ENCODE measurements at regions not wholly inside any gene's neighbourhood (a gene's known extent, or its start where the extent isn't known, plus 50 kb on each side); places are given as distances from the start of the nearest gene placed in this dataset.
"Not testable (repeated sequence)": the region's sequence is repeated elsewhere in the genome, so short reads cannot be mapped to it uniquely, and the experiment has no call there.

DNA sequence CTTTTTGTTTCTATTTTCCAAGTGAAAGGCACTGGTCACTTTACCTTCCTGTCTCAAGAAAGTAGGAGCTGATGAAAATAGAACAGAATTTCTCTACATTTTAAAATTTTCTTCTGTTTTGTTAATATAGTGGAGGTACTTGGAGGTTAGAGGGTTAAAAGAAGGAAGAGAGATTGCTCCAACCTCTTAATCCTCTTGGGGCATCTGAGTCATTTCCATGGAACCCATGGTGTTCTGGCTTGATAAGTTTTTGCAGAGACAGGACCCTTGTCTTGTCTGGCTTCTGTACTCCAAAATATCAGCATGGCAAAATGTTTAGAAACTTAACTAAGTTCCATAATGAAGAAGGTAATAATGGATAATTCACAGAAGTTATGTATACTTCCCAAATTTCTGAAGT lies 727.2 kb downstream of the C4orf33 start:
- Histone ChIP-seq H3K4me2 (ENCODE audit: low read length) (no peak overlapping the region), H3K4me1 (ENCODE audit: control insufficient read depth, insufficient read depth, low read length) (no peaks in the 10 kb centered on the region), H3K27me3 (ENCODE audit: control insufficient read depth, insufficient read depth, low read length) (no peaks in the 10 kb centered on the region), H3K9me3 (replicated peaks; ENCODE audit: low read length) (peaks cover 2% of the 10 kb centered on the region), H3K4me3 (ENCODE audit: low read length) (no peak overlapping the region), H3K36me3 (ENCODE audit: insufficient read depth, low read length) (no peaks in the 10 kb centered on the region), H3K9ac (ENCODE audit: low read depth, low read length) (no peak overlapping the region)

- Histone ChIP-seq H3K4me3 (ENCODE audit: low read length) (no peak overlapping the region), H3K4me2 (ENCODE audit: low read length) (no peak overlapping the region), H3K27me3 (ENCODE audit: control insufficient read depth, insufficient read depth, low read length) (no peaks in the 10 kb centered on the region), H3K9me3 (replicated peaks; ENCODE audit: low read length) (no peaks in the 10 kb centered on the region), H3K36me3 (ENCODE audit: insufficient read depth, low read length) (no peaks in the 10 kb centered on the region), H3K9ac (ENCODE audit: low read depth, low read length) (no peak overlapping the region), H3K4me1 (ENCODE audit: control insufficient read depth, insufficient read depth, low read length) (no peaks in the 10 kb centered on the region)
Observed at GRCh38 chr4:129829373-129829772, 733.4 kb downstream of the C4orf33 start.

GRCh38 chr4:129839687-129840086 lies 743.7 kb downstream of the C4orf33 start:
- Histone ChIP-seq H3K9ac (ENCODE audit: low read depth, low read length) (no peak overlapping the region), H3K36me3 (ENCODE audit: insufficient read depth, low read length) (no peaks in the 10 kb centered on the region), H3K4me1 (ENCODE audit: control insufficient read depth, insufficient read depth, low read length) (no peaks in the 10 kb centered on the region), H3K4me2 (ENCODE audit: low read length) (no peak overlapping the region), H3K27me3 (ENCODE audit: control insufficient read depth, insufficient read depth, low read length) (no peaks in the 10 kb centered on the region), H3K4me3 (ENCODE audit: low read length) (no peak overlapping the region), H3K9me3 (replicated peaks; ENCODE audit: low read length) (peaks cover 5% of the 10 kb centered on the region)

- no peak overlapping the region for H3K4me3 ChIP-seq (ENCODE audit: low read length)
- peaks cover 5% of the 10 kb centered on the region for H3K9me3 ChIP-seq (replicated peaks; ENCODE audit: low read length)
- no peak overlapping the region for H3K4me2 ChIP-seq (ENCODE audit: low read length)
- H3K36me3 ChIP-seq (ENCODE audit: insufficient read depth, low read length): no peaks in the 10 kb centered on the region
- no peaks in the 10 kb centered on the region for H3K4me1 ChIP-seq (ENCODE audit: control insufficient read depth, insufficient read depth, low read length)
- H3K9ac ChIP-seq (ENCODE audit: low read depth, low read length): no peak overlapping the region
- H3K27me3 ChIP-seq (ENCODE audit: control insufficient read depth, insufficient read depth, low read length): no peaks in the 10 kb centered on the region
Observed at GRCh38 chr4:129842096-129842495, 746.1 kb downstream of the C4orf33 start.

GRCh38 chr4:129852434-129852833 lies 756.5 kb downstream of the C4orf33 start:
- no peak overlapping the region for H3K4me2 ChIP-seq (ENCODE audit: low read length)
- H3K9ac ChIP-seq (ENCODE audit: low read depth, low read length): no peak overlapping the region
- H3K9me3 ChIP-seq (replicated peaks; ENCODE audit: low read length): no peaks in the 10 kb centered on the region
- no peaks in the 10 kb centered on the region for H3K27me3 ChIP-seq (ENCODE audit: control insufficient read depth, insufficient read depth, low read length)
- no peaks in the 10 kb centered on the region for H3K36me3 ChIP-seq (ENCODE audit: insufficient read depth, low read length)
- no peaks in the 10 kb centered on the region for H3K4me1 ChIP-seq (ENCODE audit: control insufficient read depth, insufficient read depth, low read length)
- H3K4me3 ChIP-seq (ENCODE audit: low read length): no peak overlapping the region

GRCh38 chr4:129853685-129854467 lies 757.9 kb downstream of the C4orf33 start:
- not testable (repeated sequence) for H3K27me3 ChIP-seq (ENCODE audit: control insufficient read depth, insufficient read depth, low read length); H3K4me1 ChIP-seq (ENCODE audit: control insufficient read depth, insufficient read depth, low read length); H3K36me3 ChIP-seq (ENCODE audit: insufficient read depth, low read length); H3K4me3 ChIP-seq (ENCODE audit: low read length); H3K4me2 ChIP-seq (ENCODE audit: low read length); H3K9me3 ChIP-seq (replicated peaks; ENCODE audit: low read length); H3K9ac ChIP-seq (ENCODE audit: low read depth, low read length)

DNA sequence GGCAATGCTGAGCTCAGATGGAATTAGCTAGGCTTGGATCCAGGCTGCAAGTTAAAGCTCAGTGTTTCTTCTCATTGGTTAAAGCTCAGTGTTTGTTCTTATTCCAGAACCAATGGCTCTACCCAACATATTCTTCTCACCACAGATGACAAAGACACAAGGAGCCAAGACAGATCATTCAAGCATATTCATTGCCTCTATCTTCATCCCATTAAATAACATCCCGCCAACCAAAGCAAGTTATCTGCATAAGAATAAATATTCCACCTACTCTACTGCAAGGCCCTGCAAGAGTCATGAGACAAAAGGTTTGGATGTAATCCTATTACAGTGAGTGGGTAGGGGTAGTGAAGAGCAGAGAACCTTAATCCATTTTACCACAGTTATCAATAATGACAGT lies 766.5 kb downstream of the C4orf33 start:
- Histone ChIP-seq H3K36me3 (ENCODE audit: insufficient read depth, low read length) (no peaks in the 10 kb centered on the region), H3K4me2 (ENCODE audit: low read length) (no peak overlapping the region), H3K9ac (ENCODE audit: low read depth, low read length) (no peak overlapping the region), H3K27me3 (ENCODE audit: control insufficient read depth, insufficient read depth, low read length) (no peaks in the 10 kb centered on the region), H3K4me3 (ENCODE audit: low read length) (no peak overlapping the region), H3K4me1 (ENCODE audit: control insufficient read depth, insufficient read depth, low read length) (no peaks in the 10 kb centered on the region), H3K9me3 (replicated peaks; ENCODE audit: low read length) (no peaks in the 10 kb centered on the region)

GRCh38 chr4:129863206-129863605 lies 767.3 kb downstream of the C4orf33 start:
- Histone ChIP-seq H3K9me3 (replicated peaks; ENCODE audit: low read length) (peaks cover 2% of the 10 kb centered on the region), H3K9ac (ENCODE audit: low read depth, low read length) (no peak overlapping the region), H3K4me1 (ENCODE audit: control insufficient read depth, insufficient read depth, low read length) (no peaks in the 10 kb centered on the region), H3K36me3 (ENCODE audit: insufficient read depth, low read length) (no peaks in the 10 kb centered on the region), H3K27me3 (ENCODE audit: control insufficient read depth, insufficient read depth, low read length) (no peaks in the 10 kb centered on the region), H3K4me3 (ENCODE audit: low read length) (no peak overlapping the region), H3K4me2 (ENCODE audit: low read length) (no peak overlapping the region)

- H3K9ac ChIP-seq (ENCODE audit: low read depth, low read length): no peak overlapping the region
- no peaks in the 10 kb centered on the region for H3K4me1 ChIP-seq (ENCODE audit: control insufficient read depth, insufficient read depth, low read length)
- H3K4me2 ChIP-seq (ENCODE audit: low read length): no peak overlapping the region
- H3K4me3 ChIP-seq (ENCODE audit: low read length): no peak overlapping the region
- no peaks in the 10 kb centered on the region for H3K36me3 ChIP-seq (ENCODE audit: insufficient read depth, low read length)
- no peaks in the 10 kb centered on the region for H3K27me3 ChIP-seq (ENCODE audit: control insufficient read depth, insufficient read depth, low read length)
- H3K9me3 ChIP-seq (replicated peaks; ENCODE audit: low read length): no peaks in the 10 kb centered on the region
Observed at GRCh38 chr4:129883996-129884395, 788.0 kb downstream of the C4orf33 start.

- Histone ChIP-seq H3K4me1 (ENCODE audit: control insufficient read depth, insufficient read depth, low read length) (no peaks in the 10 kb centered on the region), H3K27me3 (ENCODE audit: control insufficient read depth, insufficient read depth, low read length) (no peaks in the 10 kb centered on the region), H3K4me3 (ENCODE audit: low read length) (no peak overlapping the region), H3K36me3 (ENCODE audit: insufficient read depth, low read length) (no peaks in the 10 kb centered on the region), H3K9ac (ENCODE audit: low read depth, low read length) (no peak overlapping the region), H3K9me3 (replicated peaks; ENCODE audit: low read length) (peaks cover 2% of the 10 kb centered on the region), H3K4me2 (ENCODE audit: low read length) (no peak overlapping the region)
Observed at GRCh38 chr4:129897111-129897510, 801.2 kb downstream of the C4orf33 start.

- Histone ChIP-seq H3K36me3 (ENCODE audit: insufficient read depth, low read length) (no peaks in the 10 kb centered on the region), H3K27me3 (ENCODE audit: control insufficient read depth, insufficient read depth, low read length) (no peaks in the 10 kb centered on the region), H3K4me3 (ENCODE audit: low read length) (no peak overlapping the region), H3K4me2 (ENCODE audit: low read length) (no peak overlapping the region), H3K9ac (ENCODE audit: low read depth, low read length) (no peak overlapping the region), H3K4me1 (ENCODE audit: control insufficient read depth, insufficient read depth, low read length) (no peaks in the 10 kb centered on the region), H3K9me3 (replicated peaks; ENCODE audit: low read length) (peaks cover 2% of the 10 kb centered on the region)
Observed at GRCh38 chr4:129899849-129900248, 803.9 kb downstream of the C4orf33 start.

DNA sequence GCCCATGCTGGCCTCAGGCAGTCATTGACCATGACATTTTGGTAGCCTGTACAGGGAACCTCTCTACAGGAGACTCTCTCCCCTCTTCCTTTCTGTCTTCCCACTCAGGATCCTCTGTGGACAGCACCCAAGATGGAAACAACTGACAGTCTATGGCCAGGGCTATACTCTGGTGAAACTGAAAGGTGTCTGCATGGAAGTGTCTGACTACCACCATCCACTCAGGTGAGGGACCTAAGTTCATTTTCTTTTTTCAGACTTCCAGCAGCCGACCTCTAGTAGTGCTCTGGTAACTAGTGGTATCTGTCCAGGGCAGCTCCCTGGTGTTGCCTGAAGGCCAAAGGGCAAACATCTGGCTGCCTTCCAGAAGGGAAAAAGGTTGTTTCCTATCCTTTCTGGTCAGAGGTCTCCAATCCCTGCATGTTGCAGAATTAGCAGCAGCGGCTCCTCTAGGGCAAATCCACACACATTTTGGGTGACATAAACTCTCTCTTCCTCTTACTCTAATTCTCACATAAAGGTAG lies 804.5 kb downstream of the C4orf33 start:
- no peak overlapping the region for H3K4me2 ChIP-seq (ENCODE audit: low read length)
- no peak overlapping the region for H3K4me3 ChIP-seq (ENCODE audit: low read length)
- no peak overlapping the region for H3K9ac ChIP-seq (ENCODE audit: low read depth, low read length)
- H3K36me3 ChIP-seq (ENCODE audit: insufficient read depth, low read length): no peaks in the 10 kb centered on the region
- no peaks in the 10 kb centered on the region for H3K27me3 ChIP-seq (ENCODE audit: control insufficient read depth, insufficient read depth, low read length)
- H3K9me3 ChIP-seq (replicated peaks; ENCODE audit: low read length): peaks cover 2% of the 10 kb centered on the region
- no peaks in the 10 kb centered on the region for H3K4me1 ChIP-seq (ENCODE audit: control insufficient read depth, insufficient read depth, low read length)
